Muscle layer of colon (tissue), 2 donors: ENCODE measurements at regions not wholly inside any gene's neighbourhood (a gene's known extent, or its start where the extent isn't known, plus 50 kb on each side); places are given as distances from the start of the nearest gene placed in this dataset.

Source experiments
- H3K27ac ChIP-seq: one replicate; pipeline ENCODE4 v1.7.0; 2013; ENCODE audit warnings: low read depth, mild to moderate bottlenecking, low read length, moderate library complexity
- H3K27me3 ChIP-seq, 2 donors: one replicate each; pipeline ENCODE4 v1.7.0; 2013; ENCODE audit warnings: low read length in 2 of 2, mild to moderate bottlenecking in 2 of 2; ENCODE audit not compliant: insufficient read depth in 2 of 2, control insufficient read depth in 1 of 2
- H3K36me3 ChIP-seq: one replicate; pipeline ENCODE4 v1.7.0; 2013; ENCODE audit warnings: mild to moderate bottlenecking, low read length; ENCODE audit not compliant: insufficient read depth
- H3K4me1 ChIP-seq: one replicate; pipeline ENCODE4 v1.7.0; 2013; ENCODE audit warnings: mild to moderate bottlenecking, low read length; ENCODE audit not compliant: insufficient read depth
- H3K4me3 ChIP-seq, 2 donors: one replicate each; pipeline ENCODE4 v1.7.0; 2013; ENCODE audit warnings: low read length in 2 of 2, low read depth in 1 of 2, mild to moderate bottlenecking in 1 of 2, moderate library complexity in 1 of 2
- H3K9ac ChIP-seq: one replicate; pipeline ENCODE4 v1.7.0; 2013; ENCODE audit warnings: low read length
- H3K9me3 ChIP-seq: one replicate; pipeline ENCODE4 v1.7.0; 2013; ENCODE audit warnings: mild to moderate bottlenecking, low read length
- donor health status: abdominal sarcoma.
- donor health status: Adenocarcinoma of cecum.

DNA sequence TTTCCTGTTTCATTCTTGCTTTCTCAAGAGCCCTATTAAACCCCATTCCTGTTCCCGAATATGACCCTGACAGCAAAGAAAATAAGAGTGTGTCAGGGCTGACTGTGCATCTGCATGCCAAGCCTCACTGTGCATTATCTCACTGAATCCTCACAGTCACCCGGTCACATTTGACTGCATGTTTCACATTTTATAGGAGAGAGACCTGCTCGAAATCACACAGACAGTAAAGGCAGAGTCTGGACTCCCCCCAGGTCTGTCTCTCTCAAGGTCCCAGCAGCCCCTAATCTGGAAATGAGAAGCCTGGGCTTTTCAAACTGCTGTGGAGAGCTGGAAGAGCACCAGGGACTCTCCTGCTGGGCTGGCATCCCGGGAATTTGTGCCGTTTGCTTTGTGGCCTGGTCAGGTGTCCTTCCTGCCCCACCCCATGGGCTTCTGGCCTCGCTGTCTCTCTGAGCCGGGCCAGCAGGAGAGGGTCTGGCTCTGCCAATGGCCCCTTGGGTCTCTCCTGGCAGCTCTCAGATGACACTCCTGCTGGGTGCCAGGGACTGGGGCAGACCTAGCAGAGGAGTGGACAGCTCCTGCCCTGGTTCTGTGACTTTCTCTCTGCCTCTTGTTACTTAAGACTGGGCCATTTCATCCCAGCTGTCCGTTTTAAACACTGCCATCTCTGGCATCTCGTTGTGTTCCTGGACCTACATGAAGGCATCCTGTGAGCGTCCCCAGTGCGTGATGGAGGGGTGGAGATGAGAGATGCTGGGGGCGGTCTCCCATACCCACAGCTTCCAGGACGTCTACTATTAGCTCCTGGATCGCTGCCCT, 173.6 kb downstream of the ARHGAP12 start:
- H3K9me3 ChIP-seq, result no peaks in the 10 kb centered on the region
- H3K9ac ChIP-seq, result no peak overlapping the region
- H3K36me3 ChIP-seq, result no peaks in the 10 kb centered on the region
- peaks cover 38% of the 10 kb centered on the region for H3K4me1 ChIP-seq
- no peaks in the 10 kb centered on the region for H3K27me3 ChIP-seq
- no peak overlapping the region for H3K4me3 ChIP-seq
- peak overlapping the region; percentile 19 for H3K27ac ChIP-seq

GRCh38 chr10:31753681-31754080, 174.9 kb downstream of the ARHGAP12 start:
- Histone ChIP-seq H3K4me1 (peaks cover 48% of the 10 kb centered on the region), H3K27me3 (no peaks in the 10 kb centered on the region), H3K9me3 (no peaks in the 10 kb centered on the region), H3K4me3 (no peak overlapping the region), H3K9ac (no peak overlapping the region), H3K27ac (no peak overlapping the region), H3K36me3 (no peaks in the 10 kb centered on the region)

- Histone ChIP-seq H3K27ac (no peak overlapping the region), H3K27me3 (no peaks in the 10 kb centered on the region), H3K36me3 (no peaks in the 10 kb centered on the region), H3K4me3 (no peak overlapping the region), H3K9ac (no peak overlapping the region), H3K9me3 (no peaks in the 10 kb centered on the region), H3K4me1 (peaks cover 33% of the 10 kb centered on the region)
Observed at GRCh38 chr10:31752170-31752569, 176.5 kb downstream of the ARHGAP12 start.

DNA sequence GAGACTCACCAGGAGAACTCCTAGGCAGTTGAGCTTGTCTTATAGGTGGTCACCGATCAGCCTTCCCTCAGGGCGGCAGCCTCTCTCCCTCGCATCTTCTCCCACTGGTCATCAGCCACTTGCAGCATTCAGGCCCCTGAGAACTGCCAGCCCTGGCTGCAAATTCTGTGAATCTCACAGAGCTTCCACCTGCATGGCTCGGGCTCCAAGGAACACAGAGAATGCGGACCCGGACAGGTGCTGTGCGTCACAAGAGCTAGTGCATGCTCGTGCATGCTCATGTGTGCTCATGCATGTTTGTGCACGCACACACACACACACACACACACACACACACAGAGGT, 176.9 kb downstream of the ARHGAP12 start:
- Histone ChIP-seq H3K9me3 (no peaks in the 10 kb centered on the region), H3K27ac (no peak overlapping the region), H3K36me3 (no peaks in the 10 kb centered on the region), H3K4me1 (peaks cover 29% of the 10 kb centered on the region), H3K4me3 (no peak overlapping the region), H3K9ac (no peak overlapping the region), H3K27me3 (no peaks in the 10 kb centered on the region)

DNA sequence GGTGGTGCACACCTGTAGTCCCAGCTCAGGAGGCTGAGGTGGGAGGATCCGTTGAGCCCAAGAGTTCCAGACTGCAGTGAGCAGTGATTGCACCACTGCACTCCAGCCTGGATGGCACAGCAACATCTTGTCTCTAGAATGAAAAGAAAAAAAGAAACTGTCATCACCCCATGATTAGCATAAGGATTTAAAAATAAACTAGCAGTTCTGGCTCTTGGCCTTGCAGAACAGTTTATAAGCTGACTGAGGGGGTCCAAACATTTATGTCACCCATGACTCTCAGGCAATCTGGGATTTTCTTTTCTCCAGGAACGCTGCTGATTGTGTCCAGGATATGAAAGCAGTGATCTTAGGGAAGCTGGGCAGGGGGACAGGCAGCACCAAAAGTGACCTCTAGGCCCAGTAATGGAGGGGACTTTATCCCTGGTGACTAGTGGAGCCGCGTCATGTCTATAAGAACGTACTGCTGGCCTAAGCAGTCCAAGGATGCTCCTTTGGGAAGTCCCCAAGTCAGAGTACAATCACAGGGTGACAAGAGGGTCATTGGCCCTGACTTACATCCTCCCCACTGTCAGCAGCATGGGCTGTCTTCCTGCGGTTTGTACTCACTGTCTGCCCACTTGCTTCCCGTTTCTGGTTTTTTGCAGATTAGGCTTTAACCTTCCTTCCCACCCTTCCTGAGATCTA, 177.4 kb downstream of the ARHGAP12 start:
- peaks cover 29% of the 10 kb centered on the region for H3K4me1 ChIP-seq
- no peak overlapping the region for H3K27ac ChIP-seq

DNA sequence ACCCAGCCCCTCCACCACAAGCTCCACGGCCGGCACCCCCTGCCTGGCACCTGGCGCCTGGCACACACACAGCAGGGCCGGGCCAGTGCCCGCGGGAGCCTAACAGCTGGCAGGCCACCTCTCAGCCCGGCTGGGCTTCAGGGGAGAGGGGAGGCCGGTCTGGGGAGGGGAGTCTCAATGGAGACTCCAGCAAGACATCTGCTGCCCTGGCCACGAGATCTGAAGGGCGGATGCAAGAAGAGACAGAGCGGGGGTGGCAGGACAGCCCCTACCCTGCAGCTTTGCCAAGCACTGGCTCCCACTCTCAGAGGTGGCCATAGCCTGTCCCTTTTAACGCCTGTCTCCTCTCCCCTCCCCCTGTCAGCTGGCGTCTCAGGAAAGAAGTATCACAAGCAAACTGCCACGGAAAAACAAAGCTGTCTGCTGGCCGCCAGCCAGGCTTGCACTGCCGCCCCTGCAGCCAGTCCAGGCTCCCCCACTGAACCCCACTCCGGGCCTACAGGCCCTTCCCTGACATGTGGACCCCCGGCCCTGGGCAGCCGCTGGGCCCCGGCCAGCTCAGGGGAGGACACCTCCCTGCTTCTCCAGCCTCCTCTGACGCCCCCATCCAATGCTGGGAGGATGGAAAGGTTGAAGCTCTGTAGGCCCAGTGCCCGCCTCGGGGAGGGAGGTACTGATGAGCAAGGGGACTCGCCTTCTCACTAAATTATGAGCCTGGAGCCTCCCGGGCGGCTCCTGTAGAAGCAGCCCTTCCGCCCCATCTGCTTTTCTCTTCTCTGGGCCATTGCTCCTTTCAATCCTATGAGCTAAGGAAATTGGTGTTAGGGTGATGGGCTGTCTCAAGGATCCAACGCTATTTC, 178.4 kb downstream of the ARHGAP12 start:
- no peaks in the 10 kb centered on the region for H3K9me3 ChIP-seq
- no peaks in the 10 kb centered on the region for H3K27me3 ChIP-seq
- no peaks in the 10 kb centered on the region for H3K36me3 ChIP-seq
- no peak overlapping the region for H3K9ac ChIP-seq
- peaks cover 28% of the 10 kb centered on the region for H3K4me1 ChIP-seq
- H3K27ac ChIP-seq, result peak overlapping the region; percentile 2
- peak overlapping the region in 1 of 2 donors; percentile 7 for H3K4me3 ChIP-seq

More for the DNA sequence above, 177.4 kb downstream of the ARHGAP12 start:
- H3K27me3 ChIP-seq, result no peaks in the 10 kb centered on the region
- H3K9ac ChIP-seq, result no peak overlapping the region
- no peaks in the 10 kb centered on the region for H3K9me3 ChIP-seq
- H3K4me3 ChIP-seq, result no peak overlapping the region
- no peaks in the 10 kb centered on the region for H3K36me3 ChIP-seq

DNA sequence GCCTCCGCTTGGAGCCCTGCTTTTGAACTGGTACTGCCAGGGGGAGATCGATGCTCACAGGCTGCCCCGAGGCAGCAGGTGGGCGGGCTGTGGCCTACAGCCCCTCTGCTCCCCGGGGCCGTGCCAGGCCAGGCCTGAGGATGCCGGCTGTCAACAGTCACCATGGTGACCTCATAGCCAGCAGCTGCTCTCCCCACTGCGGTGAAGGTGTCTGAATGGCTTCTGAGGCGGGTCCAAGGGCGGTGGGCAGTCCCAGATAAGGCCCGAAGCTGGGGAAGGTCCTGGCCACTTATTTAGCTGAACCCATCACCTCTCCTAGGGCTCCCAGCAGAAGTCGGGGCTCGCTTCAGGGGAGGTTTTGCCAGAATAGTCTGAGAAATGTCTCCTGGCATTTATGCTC, 179.3 kb downstream of the ARHGAP12 start:
- Histone ChIP-seq H3K4me1 (peaks cover 20% of the 10 kb centered on the region), H3K9me3 (no peaks in the 10 kb centered on the region), H3K27me3 (no peaks in the 10 kb centered on the region), H3K4me3 (no peak overlapping the region), H3K9ac (no peak overlapping the region), H3K36me3 (no peaks in the 10 kb centered on the region), H3K27ac (no peak overlapping the region)

DNA sequence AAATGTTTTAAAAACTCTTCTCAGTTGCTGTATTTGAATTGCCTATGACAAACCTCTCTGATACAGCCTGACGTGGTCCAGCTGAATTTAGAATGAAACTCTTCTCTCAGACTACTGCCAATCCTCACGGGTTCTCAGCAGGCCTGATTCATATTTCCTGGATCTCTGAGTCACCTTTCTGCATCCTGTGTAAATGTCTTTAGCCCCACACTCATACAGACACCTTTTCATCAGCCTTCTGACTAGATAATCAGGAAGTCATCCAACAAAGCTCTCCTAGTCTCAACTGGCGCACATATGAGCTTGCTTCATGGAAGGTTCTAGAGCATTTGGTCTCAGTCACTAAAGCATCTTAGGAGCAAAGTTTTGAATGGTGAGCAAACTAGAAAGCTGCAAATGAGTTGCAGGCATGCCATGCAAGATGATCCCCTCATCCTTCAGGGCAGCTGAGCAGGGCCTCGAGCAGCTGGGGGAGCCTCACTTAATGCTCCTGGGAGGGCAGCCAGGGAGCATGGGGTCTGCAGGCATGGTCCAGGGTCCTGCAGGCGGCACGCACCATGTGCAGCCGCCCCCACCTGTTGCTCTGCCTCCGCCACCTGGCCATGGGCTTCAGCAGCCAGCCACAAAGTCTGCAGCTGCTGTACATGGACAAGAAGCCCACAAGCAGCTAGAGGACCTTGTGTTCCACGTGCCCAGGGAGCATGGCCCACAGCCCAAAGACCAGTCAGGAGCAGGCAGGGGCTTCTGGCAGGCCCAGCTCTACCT, 182.8 kb downstream of the ARHGAP12 start:
- Histone ChIP-seq H3K9ac (no peak overlapping the region), H3K36me3 (no peaks in the 10 kb centered on the region), H3K9me3 (no peaks in the 10 kb centered on the region), H3K4me3 (no peak overlapping the region), H3K27ac (no peak overlapping the region), H3K27me3 (no peaks in the 10 kb centered on the region), H3K4me1 (peaks cover 18% of the 10 kb centered on the region)

DNA sequence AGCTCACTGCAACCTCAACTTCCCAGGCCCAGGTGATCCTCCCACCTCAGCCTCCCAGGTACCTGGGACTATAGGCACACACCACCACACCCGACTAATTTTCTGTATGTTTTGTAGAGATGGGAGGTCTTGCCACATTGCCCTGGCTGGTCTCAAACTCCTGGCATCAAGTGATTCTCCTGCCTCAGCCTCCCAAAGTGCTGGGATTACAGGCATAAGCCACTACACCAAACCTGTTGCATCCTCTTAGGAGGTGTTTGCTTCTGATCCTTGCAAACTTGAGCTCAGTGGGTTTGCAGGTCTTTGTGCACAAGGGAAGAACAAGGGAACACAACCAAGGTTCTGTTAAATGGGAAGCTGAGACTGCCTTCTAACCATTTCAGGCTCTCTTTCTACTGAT, 184.6 kb downstream of the ARHGAP12 start:
- Histone ChIP-seq H3K27ac (no peak overlapping the region), H3K9me3 (no peaks in the 10 kb centered on the region), H3K4me3 (no peak overlapping the region), H3K4me1 (peaks cover under 1% of the 10 kb centered on the region), H3K9ac (no peak overlapping the region), H3K27me3 (no peaks in the 10 kb centered on the region), H3K36me3 (no peaks in the 10 kb centered on the region)

DNA sequence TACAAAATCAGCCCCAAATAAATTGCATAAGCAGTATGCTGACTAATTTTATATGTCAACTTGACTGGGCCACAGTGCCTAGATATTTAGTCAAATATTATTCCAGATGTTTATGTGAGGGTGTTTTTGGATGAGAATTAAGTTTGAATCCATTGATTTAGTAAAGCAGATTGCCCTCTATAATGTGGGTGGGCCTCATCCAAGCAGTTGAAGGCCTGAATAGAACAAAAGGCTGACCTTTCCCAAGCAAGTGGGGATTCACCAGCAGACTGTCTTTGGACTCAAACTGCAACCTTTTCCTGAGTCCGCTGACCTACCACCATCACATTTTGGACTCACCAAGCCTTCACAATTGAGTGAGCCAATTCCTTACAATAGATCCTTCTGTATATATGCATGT, 186.4 kb downstream of the ARHGAP12 start:
- Histone ChIP-seq H3K27me3 (no peaks in the 10 kb centered on the region), H3K27ac (no peak overlapping the region), H3K4me3 (no peak overlapping the region), H3K4me1 (no peaks in the 10 kb centered on the region), H3K9me3 (no peaks in the 10 kb centered on the region), H3K36me3 (no peaks in the 10 kb centered on the region), H3K9ac (no peak overlapping the region)

DNA sequence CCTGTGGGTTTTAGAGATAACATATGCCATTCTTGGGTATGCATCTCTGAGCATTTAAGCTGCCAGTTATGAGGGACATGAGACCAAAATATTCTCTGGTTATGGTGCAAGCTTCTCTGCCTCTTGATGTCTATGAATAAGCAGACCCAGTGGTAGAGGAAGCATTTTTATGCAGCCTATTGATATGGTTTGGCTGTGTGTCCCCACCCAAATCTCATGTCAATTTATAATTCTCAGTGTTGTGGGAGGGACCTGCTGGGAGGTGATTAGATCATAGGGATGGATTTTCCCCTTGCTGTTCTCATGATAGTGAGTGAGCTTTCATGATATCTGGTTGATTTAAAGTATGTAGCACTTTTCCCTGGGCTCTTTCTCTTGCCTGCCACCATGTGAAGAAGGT, 187.2 kb downstream of the ARHGAP12 start:
- no peaks in the 10 kb centered on the region for H3K27me3 ChIP-seq
- H3K4me3 ChIP-seq, result no peak overlapping the region
- H3K27ac ChIP-seq, result no peak overlapping the region
- no peaks in the 10 kb centered on the region for H3K36me3 ChIP-seq
- no peaks in the 10 kb centered on the region for H3K9me3 ChIP-seq
- H3K9ac ChIP-seq, result no peak overlapping the region
- no peaks in the 10 kb centered on the region for H3K4me1 ChIP-seq
